ENCODE measurements at regions not wholly inside any gene's neighbourhood (a gene's known extent, or its start where the extent isn't known, plus 50 kb on each side); places are given as distances from the start of the nearest gene placed in this dataset.

DNA sequence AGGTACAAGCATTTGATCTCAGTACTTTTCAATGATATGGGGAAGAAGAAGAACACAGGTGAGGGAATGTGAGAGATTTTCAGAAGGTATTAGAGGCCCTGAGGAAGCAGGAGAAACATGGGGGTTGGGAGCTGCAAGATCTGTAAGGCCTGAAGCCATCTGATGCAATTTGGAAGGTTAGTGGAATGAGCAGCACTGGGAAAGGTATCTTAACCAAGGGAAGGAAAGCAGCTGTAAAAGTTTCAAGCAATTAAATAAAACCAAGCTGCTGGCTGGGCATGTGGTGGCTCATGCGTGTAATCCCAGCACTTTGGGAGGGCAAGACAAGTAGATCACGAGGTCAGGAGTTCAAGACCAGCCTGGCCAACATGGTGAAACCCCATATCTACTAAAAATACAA lies 104.4 kb upstream of the PARP11 start:
- TF ChIP-seq SUZ12 (IDR thresholded peaks at IDR 0.05; ENCODE audit: extremely low read depth, insufficient read depth, insufficient read length) (no peak), YY1 (IDR thresholded peaks at IDR 0.05; ENCODE audit: insufficient read depth, insufficient read length) (no peak)
